IPS-15b (cell line): ENCODE measurements at regions not wholly inside any gene's neighbourhood (a gene's known extent, or its start where the extent isn't known, plus 50 kb on each side); places are given as distances from the start of the nearest gene placed in this dataset.
"Not testable (repeated sequence)": the region's sequence is repeated elsewhere in the genome, so short reads cannot be mapped to it uniquely, and the experiment has no call there.

Source experiments
- H3K27me3 ChIP-seq: one replicate; pipeline ENCODE4 v1.6.1; 2013; ENCODE audit warnings: low read length; ENCODE audit not compliant: control insufficient read depth, insufficient read depth
- H3K36me3 ChIP-seq: one replicate; pipeline ENCODE4 v1.6.1; 2013; ENCODE audit warnings: low read length; ENCODE audit not compliant: control insufficient read depth, insufficient read depth
- H3K4me1 ChIP-seq: one replicate; pipeline ENCODE4 v1.6.1; 2013; ENCODE audit warnings: mild to moderate bottlenecking, low read length; ENCODE audit not compliant: control insufficient read depth, insufficient read depth
- H3K4me3 ChIP-seq: one replicate; pipeline ENCODE4 v1.5.1; 2013; ENCODE audit warnings: low read depth, low read length
- H3K9ac ChIP-seq: one replicate; pipeline ENCODE4 v1.6.1; 2013; ENCODE audit warnings: low read depth, mild to moderate bottlenecking, low read length
- H3K9me3 ChIP-seq: one replicate; pipeline ENCODE4 v1.6.1; 2013; ENCODE audit warnings: mild to moderate bottlenecking, low read length; ENCODE audit not compliant: control insufficient read depth, insufficient read depth

DNA sequence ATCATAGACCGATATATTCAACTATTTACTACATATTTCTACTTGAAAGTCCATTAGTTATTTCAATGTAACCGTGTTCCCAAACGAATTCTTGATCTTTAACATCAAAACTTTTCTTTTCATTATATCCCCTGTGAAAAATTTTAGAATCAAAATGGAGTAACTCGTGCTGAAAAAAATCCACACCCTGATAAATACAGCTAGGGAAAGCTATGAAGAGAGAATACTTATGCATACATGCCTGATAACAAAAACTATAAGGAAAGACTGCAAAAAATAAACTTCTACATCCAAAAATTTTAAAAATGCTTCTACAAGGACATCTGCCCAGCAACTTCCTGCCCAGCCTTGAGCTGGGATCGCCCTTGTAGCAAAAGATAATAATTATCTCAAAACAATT lies 2458.3 kb upstream of the PCDH20 start:
- Histone ChIP-seq H3K36me3 (no peaks in the 10 kb centered on the region), H3K27me3 (no peaks in the 10 kb centered on the region), H3K9me3 (no peaks in the 10 kb centered on the region), H3K4me1 (no peaks in the 10 kb centered on the region), H3K4me3 (no peak overlapping the region), H3K9ac (no peak overlapping the region)

DNA sequence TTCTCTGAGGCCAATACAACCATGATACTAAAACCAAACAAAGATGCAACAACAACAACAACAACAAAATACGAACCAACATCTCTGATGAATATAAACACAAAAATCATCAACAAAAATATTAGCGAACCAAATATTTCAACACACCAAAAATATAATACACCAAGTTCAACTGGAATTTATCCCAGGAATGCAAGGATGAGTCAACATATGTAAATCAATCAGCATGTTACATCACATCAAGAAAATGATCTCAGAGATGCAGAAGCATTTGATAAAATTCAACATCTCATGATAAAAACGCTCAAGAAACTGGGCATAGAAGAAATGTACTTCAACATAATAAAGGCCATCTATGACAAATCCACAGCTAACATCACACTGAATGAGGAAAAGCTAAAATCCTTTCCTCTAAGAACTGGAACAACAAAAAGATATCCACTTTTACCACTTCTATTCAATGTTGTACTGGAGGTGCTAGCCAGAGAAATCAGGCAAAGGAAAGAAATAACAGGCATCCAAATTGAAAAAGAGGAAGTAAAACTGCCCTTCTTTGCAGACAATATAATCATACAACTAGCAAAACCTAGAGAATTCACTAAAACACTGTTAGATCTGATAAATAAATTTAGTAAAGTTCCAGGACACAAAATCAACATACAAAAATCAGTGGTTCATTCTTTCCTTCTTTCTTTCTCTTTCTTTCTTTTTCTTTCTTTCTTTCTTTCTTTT lies 2448.7 kb upstream of the PCDH20 start:
- Histone ChIP-seq H3K9ac (no peak overlapping the region), H3K9me3 (no peaks in the 10 kb centered on the region), H3K36me3 (no peaks in the 10 kb centered on the region), H3K4me3 (no peak overlapping the region), H3K4me1 (no peaks in the 10 kb centered on the region), H3K27me3 (no peaks in the 10 kb centered on the region)

DNA sequence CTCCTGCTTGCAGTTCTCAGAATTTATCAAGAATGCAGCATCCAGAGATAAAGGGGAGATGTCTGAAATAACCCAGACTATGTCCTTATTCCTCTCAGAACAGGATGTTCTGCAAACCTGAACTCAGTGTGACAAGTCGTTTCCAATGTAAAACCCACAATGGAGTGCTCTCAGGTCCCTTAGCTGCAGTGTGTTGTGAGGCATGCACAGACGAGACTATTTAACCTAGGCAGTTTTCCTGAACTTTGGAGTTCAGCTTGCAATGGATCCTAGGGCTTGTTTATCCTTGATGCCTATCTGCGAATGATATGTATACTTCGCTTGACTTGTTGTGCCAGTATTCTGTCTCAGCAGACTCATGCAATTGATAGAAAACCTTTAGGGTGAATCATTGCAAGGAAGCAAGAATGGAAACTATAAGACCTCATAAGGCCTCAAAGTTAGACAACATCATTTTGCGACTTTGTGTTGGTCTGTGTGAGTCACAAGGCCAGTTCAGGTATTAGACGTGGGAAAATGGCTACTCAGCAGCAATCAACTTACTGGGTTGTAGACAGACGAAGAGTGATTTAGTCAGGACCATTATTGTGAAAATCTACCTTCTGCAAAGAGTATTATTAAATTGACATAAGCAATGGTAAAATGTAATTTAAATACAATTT lies 2439.9 kb upstream of the PCDH20 start:
- H3K9me3 ChIP-seq, result no peaks in the 10 kb centered on the region
- no peak overlapping the region for H3K9ac ChIP-seq
- no peaks in the 10 kb centered on the region for H3K4me1 ChIP-seq
- no peaks in the 10 kb centered on the region for H3K27me3 ChIP-seq
- H3K4me3 ChIP-seq, result no peak overlapping the region
- no peaks in the 10 kb centered on the region for H3K36me3 ChIP-seq

DNA sequence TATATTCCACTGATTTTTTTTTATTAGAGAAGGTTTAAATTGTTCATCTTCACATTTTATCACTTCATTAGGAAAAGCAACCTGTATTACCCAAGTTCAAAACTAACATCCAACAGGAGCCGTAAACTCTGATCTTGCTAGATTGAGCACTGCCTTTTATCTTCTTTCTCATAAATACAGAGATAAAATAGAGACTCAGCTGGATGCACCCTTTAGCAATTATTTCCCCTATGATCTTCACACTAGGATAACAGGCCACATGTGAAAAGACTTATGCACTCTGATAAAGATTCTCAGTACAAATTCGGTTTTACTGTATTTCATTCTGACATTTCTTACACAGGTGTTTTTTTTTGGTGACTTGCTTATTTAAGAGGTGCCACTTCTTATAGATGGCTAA lies 2438.2 kb upstream of the PCDH20 start:
- Histone ChIP-seq H3K27me3 (no peaks in the 10 kb centered on the region), H3K4me3 (no peak overlapping the region), H3K4me1 (no peaks in the 10 kb centered on the region), H3K36me3 (no peaks in the 10 kb centered on the region), H3K9me3 (no peaks in the 10 kb centered on the region), H3K9ac (no peak overlapping the region)

DNA sequence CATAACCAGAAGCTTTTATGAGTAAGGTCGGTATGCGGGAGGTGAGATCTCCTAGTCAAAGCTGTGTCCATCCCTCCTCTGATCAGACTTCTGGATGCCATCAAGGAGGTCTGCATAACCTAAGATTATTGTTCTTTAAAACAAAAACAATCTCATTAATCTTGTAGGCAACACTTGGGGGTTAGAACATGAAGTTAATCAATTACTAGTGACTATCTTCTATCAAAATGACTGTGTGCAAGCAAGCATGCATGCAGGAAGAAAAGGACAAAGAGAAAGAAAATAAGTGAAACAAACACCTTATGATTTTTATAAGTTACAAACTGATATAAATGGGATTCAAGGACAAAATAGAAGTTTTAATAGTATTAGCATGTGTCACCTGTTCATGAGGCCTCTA lies 2435.9 kb upstream of the PCDH20 start:
- no peaks in the 10 kb centered on the region for H3K27me3 ChIP-seq

DNA sequence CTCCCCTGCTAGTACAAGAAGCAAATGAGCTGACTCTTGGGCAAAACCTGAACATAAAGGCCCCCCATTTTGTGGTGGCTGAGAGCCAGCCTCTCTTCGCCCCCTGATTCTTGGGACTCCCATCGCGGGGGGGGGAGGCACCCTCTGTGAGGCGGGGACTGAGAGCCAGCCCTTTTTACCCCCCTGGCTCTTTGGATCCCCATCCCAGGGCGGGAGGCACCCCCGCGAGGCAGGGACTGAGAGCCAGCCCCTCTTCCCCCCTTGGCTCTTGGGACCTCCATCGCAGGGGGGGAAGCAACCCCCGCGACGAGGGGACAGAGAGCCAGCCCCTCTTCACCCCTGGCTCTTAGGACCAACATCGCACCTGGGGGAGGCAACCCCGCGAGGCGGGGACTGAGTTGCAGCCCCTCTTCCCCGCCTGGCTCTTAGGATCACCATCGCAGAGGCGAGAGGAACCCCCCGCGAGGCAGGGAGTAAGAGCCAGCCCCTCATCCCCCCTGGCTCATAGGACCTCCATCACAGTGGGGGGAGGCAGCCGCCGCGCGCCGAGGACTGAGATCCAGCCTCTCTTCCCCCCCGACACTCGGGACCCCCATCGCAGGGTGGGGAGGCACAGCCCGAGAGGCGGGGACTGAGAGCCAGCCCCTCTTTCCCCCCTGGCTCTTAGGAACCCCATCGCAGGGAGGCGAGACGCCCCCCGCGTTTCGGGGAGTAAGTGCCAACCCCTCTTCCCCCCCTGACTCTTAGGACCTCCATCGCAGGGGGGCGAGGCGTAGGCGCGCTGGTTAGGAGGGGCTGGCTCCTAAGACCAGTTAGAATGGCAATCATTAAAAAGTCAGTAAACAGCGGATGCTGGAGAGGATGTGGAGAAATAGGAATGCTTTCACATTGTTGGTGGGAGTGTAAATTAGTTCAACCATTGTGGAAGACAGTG lies 2428.4 kb upstream of the PCDH20 start:
- Histone ChIP-seq H3K27me3 (no peaks in the 10 kb centered on the region), H3K9me3 (no peaks in the 10 kb centered on the region), H3K9ac (no peak overlapping the region), H3K4me3 (no peak overlapping the region), H3K4me1 (no peaks in the 10 kb centered on the region), H3K36me3 (no peaks in the 10 kb centered on the region)

More for the DNA sequence above, 2435.9 kb upstream of the PCDH20 start:
- Histone ChIP-seq H3K36me3 (no peaks in the 10 kb centered on the region), H3K4me1 (no peaks in the 10 kb centered on the region), H3K4me3 (no peak overlapping the region), H3K9ac (no peak overlapping the region), H3K9me3 (no peaks in the 10 kb centered on the region)

DNA sequence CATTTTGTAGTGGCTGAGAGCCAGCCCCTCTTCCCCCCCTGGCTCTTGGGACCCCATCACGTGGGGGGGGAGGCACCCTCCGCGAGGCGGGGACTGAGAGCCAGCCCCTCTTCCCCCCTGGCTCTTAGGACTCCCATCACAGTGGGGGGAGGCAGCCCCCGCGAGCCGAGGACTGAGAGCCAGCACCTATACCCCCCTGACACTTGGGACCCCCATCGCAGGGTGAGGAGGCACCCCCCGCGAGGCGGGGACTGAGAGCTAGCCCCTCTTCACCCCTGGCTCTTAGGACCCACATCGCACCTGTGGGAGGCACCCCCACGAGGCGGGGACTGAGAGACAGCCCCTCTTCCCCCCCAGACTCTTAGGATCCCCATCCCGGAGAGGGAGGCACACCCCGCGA lies 2426.5 kb upstream of the PCDH20 start:
- Histone ChIP-seq H3K9ac (no peak overlapping the region), H3K4me1 (no peaks in the 10 kb centered on the region), H3K36me3 (no peaks in the 10 kb centered on the region), H3K27me3 (no peaks in the 10 kb centered on the region), H3K9me3 (no peaks in the 10 kb centered on the region), H3K4me3 (no peak overlapping the region)

DNA sequence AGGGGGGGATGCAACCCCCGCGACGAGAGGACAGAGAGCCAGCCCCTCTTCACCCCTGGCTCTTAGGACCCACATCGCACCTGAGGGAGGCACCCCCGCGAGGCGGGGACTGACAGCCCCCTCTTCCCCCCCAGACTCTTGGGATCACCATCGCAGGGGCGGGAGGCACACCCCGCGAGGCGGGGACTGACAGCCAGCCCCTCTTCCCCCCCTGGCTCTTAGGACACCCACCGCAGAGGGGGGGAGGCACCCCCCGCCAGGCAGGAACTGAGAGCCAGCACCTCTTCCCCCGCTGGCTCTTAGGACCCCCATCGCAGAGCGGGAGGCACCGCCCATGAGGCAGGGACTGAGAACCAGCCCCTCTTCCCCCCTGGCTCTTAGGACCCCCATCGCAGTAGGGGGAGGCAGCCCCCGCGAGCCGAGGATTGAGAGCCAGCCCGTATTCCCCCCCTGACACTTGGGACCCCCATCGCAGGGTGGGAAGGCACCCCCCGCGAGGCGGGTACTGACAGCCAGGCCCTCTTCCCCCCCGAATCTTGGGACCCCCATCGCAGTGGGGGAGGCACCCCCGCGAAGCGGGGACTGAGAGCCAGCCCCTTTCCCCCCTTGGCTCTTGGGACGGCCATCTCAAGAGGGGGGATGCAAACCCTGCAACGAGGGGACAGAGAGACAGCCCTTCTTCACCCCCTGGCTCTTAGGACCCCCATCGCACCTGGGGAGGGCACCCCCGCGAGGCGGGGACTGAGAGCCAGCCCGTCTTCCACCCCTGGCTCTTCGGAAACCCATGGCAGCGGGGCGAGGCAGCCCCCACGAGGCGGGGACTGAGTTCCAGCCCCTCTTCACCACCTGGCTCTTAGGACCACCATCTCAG lies 2425.1 kb upstream of the PCDH20 start:
- H3K27me3 ChIP-seq, result no peaks in the 10 kb centered on the region
- no peak overlapping the region for H3K9ac ChIP-seq
- H3K4me3 ChIP-seq, result no peak overlapping the region
- no peaks in the 10 kb centered on the region for H3K9me3 ChIP-seq
- H3K4me1 ChIP-seq, result no peaks in the 10 kb centered on the region
- H3K36me3 ChIP-seq, result no peaks in the 10 kb centered on the region

DNA sequence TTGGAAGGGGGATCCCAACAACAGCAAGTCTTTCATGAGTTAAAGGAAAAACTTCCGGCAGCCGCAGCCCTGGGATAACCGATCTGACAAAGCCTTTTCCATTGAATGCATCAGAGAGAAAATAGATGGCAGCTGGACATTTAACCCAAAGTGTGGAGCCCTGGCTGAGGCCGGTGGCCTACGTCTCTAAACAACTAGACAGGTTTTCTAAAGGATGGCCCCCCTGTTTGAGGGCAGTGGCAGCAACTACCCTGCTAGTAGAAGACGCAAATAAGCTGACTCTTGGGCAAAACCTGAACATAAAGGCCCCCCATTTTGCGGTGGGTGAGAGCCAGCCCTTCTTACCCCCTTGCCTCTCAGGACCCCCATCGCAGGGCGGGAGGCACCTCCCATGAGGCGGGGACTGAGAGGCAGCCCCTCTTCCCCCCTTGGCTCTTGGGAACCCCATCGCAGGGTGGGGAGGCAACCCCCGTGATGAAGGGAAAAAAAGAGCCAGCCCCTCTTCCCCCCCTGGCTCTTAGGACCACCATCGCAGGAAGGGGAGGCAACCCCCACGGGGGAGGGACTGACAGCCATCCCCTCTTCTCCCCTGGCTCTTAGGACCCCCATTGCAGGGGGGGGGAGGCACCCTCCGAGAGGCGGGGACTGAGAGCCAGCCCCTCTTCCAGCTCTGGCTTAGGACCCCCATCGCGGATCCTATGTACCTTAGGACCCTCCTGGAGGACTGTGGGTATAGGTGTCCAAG lies 2422.9 kb upstream of the PCDH20 start:
- H3K36me3 ChIP-seq, result no peaks in the 10 kb centered on the region
- H3K4me3 ChIP-seq, result no peak overlapping the region

DNA sequence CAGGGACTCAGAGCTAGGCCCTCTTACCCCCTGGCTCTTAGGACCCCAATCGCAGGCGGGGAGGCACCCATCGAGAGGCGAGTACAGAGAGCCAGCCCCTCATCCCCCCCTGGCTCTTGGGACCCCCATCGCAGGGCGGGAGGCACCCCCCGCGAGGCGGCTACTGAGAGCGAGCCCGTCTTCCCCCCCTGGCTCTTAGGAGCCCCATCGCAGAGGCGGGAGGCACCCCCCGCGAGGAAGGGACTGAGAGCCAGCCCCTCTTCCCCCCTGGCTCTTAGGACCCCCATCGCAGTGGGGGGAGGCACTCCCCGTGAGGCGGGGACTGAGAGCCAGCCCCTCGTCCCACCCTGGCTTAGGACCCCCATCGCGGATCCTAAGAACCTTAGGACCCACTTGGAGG lies 2422.1 kb upstream of the PCDH20 start:
- H3K4me3 ChIP-seq, H3K9ac ChIP-seq, H3K27me3 ChIP-seq, H3K4me1 ChIP-seq, H3K36me3 ChIP-seq, H3K9me3 ChIP-seq: not testable (repeated sequence)

More for the DNA sequence above, 2422.9 kb upstream of the PCDH20 start:
- H3K9ac ChIP-seq, result no peak overlapping the region
- no peaks in the 10 kb centered on the region for H3K9me3 ChIP-seq
- no peaks in the 10 kb centered on the region for H3K4me1 ChIP-seq
- H3K27me3 ChIP-seq, result no peaks in the 10 kb centered on the region

DNA sequence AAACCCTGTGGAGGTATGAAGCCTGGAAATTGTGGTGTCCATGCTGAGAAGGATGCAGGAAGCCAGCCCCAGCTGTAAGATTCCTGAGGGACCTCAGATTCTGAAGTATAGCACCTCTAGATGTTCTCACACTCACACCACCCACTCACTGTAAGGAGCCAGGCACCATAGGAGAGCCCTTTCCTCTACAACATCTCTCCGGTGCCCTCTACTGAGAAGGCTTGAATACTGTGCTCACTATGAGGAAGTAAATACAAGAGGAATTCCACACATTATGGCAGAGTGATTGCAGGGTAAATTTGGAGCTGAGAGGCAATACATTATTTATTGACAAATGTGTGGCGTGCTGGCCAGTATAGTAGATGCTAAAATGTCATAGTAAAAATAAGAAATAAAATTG lies 2414.0 kb upstream of the PCDH20 start:
- H3K36me3 ChIP-seq, H3K4me1 ChIP-seq, H3K9ac ChIP-seq, H3K27me3 ChIP-seq, H3K4me3 ChIP-seq, H3K9me3 ChIP-seq: not testable (repeated sequence)
